Liver (tissue), 8 donors: ENCODE measurements at regions not wholly inside any gene's neighbourhood (a gene's known extent, or its start where the extent isn't known, plus 50 kb on each side); places are given as distances from the start of the nearest gene placed in this dataset.

ENCODE experiments used
- DNase-seq: peaks from one replicate; pipeline ENCODE4 v3.0.0-alpha.2; 2017; ENCODE audit warnings: low spot score
- H3K27ac ChIP-seq, 2 donors: one replicate each; pipeline ENCODE4 v1.7.0; 2013; ENCODE audit warnings: inconsistent platforms in 2 of 2, low read length in 2 of 2, control low read depth in 1 of 2, low read depth in 1 of 2, mild to moderate bottlenecking in 1 of 2
- H3K27me3 ChIP-seq, 4 donors: one replicate each; pipeline versions ENCODE4 v1.6.1 to v1.7.0; 2013; ENCODE audit warnings: low read length in 3 of 4, inconsistent platforms in 1 of 4, mild to moderate bottlenecking in 1 of 4, moderate library complexity in 1 of 4; ENCODE audit not compliant: control insufficient read depth in 4 of 4, insufficient read depth in 4 of 4
- H3K36me3 ChIP-seq, 4 donors: one replicate each; pipeline versions ENCODE4 v1.6.1 to v1.7.0; 2013; ENCODE audit warnings: low read length in 3 of 4, mild to moderate bottlenecking in 3 of 4, low read depth in 1 of 4, moderate library complexity in 1 of 4; ENCODE audit not compliant: control insufficient read depth in 4 of 4, insufficient read depth in 3 of 4
- H3K4me1 ChIP-seq, 4 donors: one replicate each; pipeline versions ENCODE4 v1.6.1 to v1.7.0; 2013; ENCODE audit warnings: low read length in 3 of 4, mild to moderate bottlenecking in 3 of 4, moderate library complexity in 1 of 4; ENCODE audit not compliant: control insufficient read depth in 4 of 4, insufficient read depth in 4 of 4
- H3K4me3 ChIP-seq, 3 donors: one replicate each; pipeline versions ENCODE4 v1.6.1 to v1.7.0; 2013; ENCODE audit warnings: low read length in 3 of 3, control low read depth in 1 of 3, low read depth in 1 of 3, mild to moderate bottlenecking in 1 of 3
- H3K9ac ChIP-seq, 2 donors: one replicate each; pipeline ENCODE4 v1.7.0; 2013; ENCODE audit warnings: low read length in 2 of 2, mild to moderate bottlenecking in 2 of 2, moderate library complexity in 2 of 2, control low read depth in 1 of 2, low read depth in 1 of 2
- H3K9me3 ChIP-seq, 4 donors: one replicate each; pipeline versions ENCODE4 v1.6.1 to v1.7.0; 2013; ENCODE audit warnings: low read length in 3 of 4; ENCODE audit not compliant: control insufficient read depth in 4 of 4
- CTCF ChIP-seq: fragments of 150-350 bp; IDR thresholded peaks from 2 replicates; pipeline ENCODE4 v1.5.1; 2017; ENCODE audit warnings: improper control_type of control experiment, low read depth, low read length; ENCODE audit not compliant: missing input control
- EGR1 ChIP-seq, 2 donors: IDR thresholded peaks; 2 replicates each; pipeline ENCODE4 v1.6.1; 2016 to 2018; ENCODE audit warnings: antibody characterized with exemption in 2 of 2, low read depth in 2 of 2
- FOXA1 ChIP-seq: IDR thresholded peaks from 2 replicates; pipeline ENCODE4 v1.6.1; 2016; ENCODE audit warnings: antibody characterized with exemption
- FOXA2 ChIP-seq: IDR thresholded peaks from 2 replicates; pipeline ENCODE4 v1.6.1; 2016; ENCODE audit warnings: antibody characterized with exemption
- HNF4A ChIP-seq, 2 donors: conservative IDR thresholded peaks; 2 replicates each; pipeline ENCODE4 v1.6.1; 2016; ENCODE audit warnings: antibody characterized with exemption in 2 of 2, mild to moderate bottlenecking in 2 of 2
- HNF4G ChIP-seq: IDR thresholded peaks from 2 replicates; pipeline ENCODE4 v1.6.1; 2016; ENCODE audit warnings: antibody characterized with exemption
- JUND ChIP-seq, 2 donors: IDR thresholded peaks; 2 replicates each; pipeline ENCODE4 v1.6.1; 2016; ENCODE audit warnings: antibody characterized with exemption in 2 of 2
- MAX ChIP-seq: IDR thresholded peaks from 2 replicates; pipeline ENCODE4 v1.6.1; 2016; ENCODE audit warnings: antibody characterized with exemption
- NR2F2 ChIP-seq: IDR thresholded peaks from 2 replicates; pipeline ENCODE4 v1.6.1; 2016; ENCODE audit warnings: antibody characterized with exemption
- REST ChIP-seq: IDR thresholded peaks from 2 replicates; pipeline ENCODE4 v1.6.1; 2016; ENCODE audit warnings: antibody characterized with exemption, mild to moderate bottlenecking
- RXRA ChIP-seq, 2 donors: IDR thresholded peaks; 2 replicates each; pipeline ENCODE4 v1.6.1; 2017 to 2018; ENCODE audit warnings: antibody characterized with exemption in 2 of 2, mild to moderate bottlenecking in 1 of 2
- SP1 ChIP-seq: IDR thresholded peaks from 2 replicates; pipeline ENCODE4 v1.6.1; 2018; ENCODE audit warnings: antibody characterized with exemption, mild to moderate bottlenecking
- TAF1 ChIP-seq: conservative IDR thresholded peaks from 2 replicates; pipeline ENCODE4 v1.6.1; 2016; ENCODE audit warnings: antibody characterized with exemption, mild to moderate bottlenecking
- YY1 ChIP-seq: IDR thresholded peaks from 2 replicates; pipeline ENCODE4 v1.6.1; 2016; ENCODE audit warnings: antibody characterized with exemption, mild to moderate bottlenecking
- ZBTB33 ChIP-seq: IDR thresholded peaks from 2 replicates; pipeline ENCODE4 v1.6.1; 2016; ENCODE audit warnings: antibody characterized with exemption
- WGBS: extraction: QIAGEN DNeasy Blood & Tissue Kit; methylation state at CpG from one replicate; pipeline ENCODE4 v1.1.7; 2013; 5-methylcytosine and 5-hydroxymethylcytosine counted together
- donor health status: healthy.
- donor health status: healthy.
- donor health status: healthy.
- donor health status: healthy.
- donor health status: healthy.

GRCh38 chr16:8342276-8342675, 248.0 kb downstream of the TMEM114 start:
- TF ChIP-seq EGR1 (IDR thresholded peaks at IDR 0.05; ENCODE audit: low read depth in 2 of 2) = no peak
- TF ChIP-seq SP1 = no peak
- no peak for TF ChIP-seq FOXA2
- TF ChIP-seq TAF1 = no peak
- 73% methylated on average over 4 of the region's 4 CpGs for WGBS
- no peak for DNase-seq

GRCh38 chr16:8330761-8331160, 259.6 kb downstream of the TMEM114 start:
- Histone ChIP-seq H3K36me3 (no peaks in the 10 kb centered on the region), H3K4me1 (no peaks in the 10 kb centered on the region), H3K27ac (no peak overlapping the region), H3K27me3 (no peaks in the 10 kb centered on the region), H3K9me3 (no peaks in the 10 kb centered on the region), H3K9ac (no peak overlapping the region), H3K4me3 (no peak overlapping the region)
- no peak for DNase-seq
- TF ChIP-seq JUND (IDR thresholded peaks at IDR 0.05) (no peak), MAX (no peak), YY1 (no peak), RXRA (IDR thresholded peaks at IDR 0.05) (no peak), ZBTB33 (no peak), CTCF (no peak), SP1 (no peak), HNF4G (no peak), FOXA2 (no peak), NR2F2 (no peak), TAF1 (no peak), FOXA1 (no peak), REST (no peak), EGR1 (IDR thresholded peaks at IDR 0.05; ENCODE audit: low read depth in 2 of 2) (no peak), HNF4A (conservative IDR thresholded peaks at IDR 0.05) (no peak)
- 78% methylated on average over 5 of the region's 5 CpGs for WGBS

More at GRCh38 chr16:8342276-8342675, 248.0 kb downstream of the TMEM114 start:
- Histone ChIP-seq H3K36me3 (no peaks in the 10 kb centered on the region), H3K27ac (no peak overlapping the region), H3K4me1 (no peaks in the 10 kb centered on the region), H3K9ac (no peak overlapping the region), H3K9me3 (no peaks in the 10 kb centered on the region), H3K4me3 (no peak overlapping the region), H3K27me3 (peaks cover 0 to 9% (median 0%) of the 10 kb centered on the region in 4 donors)
